ENCODE measurements at regions not wholly inside any gene's neighbourhood (a gene's known extent, or its start where the extent isn't known, plus 50 kb on each side); places are given as distances from the start of the nearest gene placed in this dataset.

DNA sequence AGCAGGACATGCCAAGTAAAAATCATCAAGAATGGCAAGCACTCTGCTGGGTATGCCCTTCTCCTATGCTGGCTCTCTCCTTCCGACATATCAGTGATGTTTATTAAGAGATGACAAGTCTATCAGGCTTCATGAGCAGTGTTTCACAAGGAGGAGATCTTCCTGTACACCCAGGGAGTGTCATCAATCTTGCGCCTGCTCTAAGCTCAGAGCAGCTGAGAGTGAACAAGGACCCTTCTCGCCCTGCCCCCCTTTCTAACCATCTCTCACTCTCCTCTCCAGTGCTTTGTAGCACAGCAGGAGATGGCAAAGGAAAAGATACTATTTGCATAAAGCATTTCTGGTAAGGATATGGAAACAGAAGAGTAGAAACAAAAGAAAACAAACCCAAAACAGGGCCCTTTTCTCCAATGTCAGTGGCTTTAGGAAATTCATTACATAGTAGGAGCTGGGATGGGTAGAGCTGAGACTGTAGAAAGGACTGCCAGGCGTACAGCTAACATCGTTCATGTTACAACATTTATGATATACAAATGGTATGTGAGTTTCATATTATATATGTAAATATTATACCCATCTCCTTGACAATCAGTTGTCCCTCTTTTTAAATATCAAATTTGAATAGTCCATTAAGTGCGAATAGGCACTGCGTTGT is 201.7 kb downstream of the NUF2 start:
- H3K4me1 Mint-ChIP-seq (ENCODE audit: low read depth), result no peaks in the 10 kb centered on the region
- H3K27me3 Mint-ChIP-seq (ENCODE audit: low read depth), result no peaks in the 10 kb centered on the region
- no peak overlapping the region for H3K27ac Mint-ChIP-seq
- peaks cover 3% of the 10 kb centered on the region for H3K9me3 Mint-ChIP-seq
- no peak overlapping the region for H3K4me3 Mint-ChIP-seq
- DNase-seq (ENCODE audit: low spot score), result no peak
- no peaks in the 10 kb centered on the region for H3K36me3 Mint-ChIP-seq (ENCODE audit: low read depth)

DNA sequence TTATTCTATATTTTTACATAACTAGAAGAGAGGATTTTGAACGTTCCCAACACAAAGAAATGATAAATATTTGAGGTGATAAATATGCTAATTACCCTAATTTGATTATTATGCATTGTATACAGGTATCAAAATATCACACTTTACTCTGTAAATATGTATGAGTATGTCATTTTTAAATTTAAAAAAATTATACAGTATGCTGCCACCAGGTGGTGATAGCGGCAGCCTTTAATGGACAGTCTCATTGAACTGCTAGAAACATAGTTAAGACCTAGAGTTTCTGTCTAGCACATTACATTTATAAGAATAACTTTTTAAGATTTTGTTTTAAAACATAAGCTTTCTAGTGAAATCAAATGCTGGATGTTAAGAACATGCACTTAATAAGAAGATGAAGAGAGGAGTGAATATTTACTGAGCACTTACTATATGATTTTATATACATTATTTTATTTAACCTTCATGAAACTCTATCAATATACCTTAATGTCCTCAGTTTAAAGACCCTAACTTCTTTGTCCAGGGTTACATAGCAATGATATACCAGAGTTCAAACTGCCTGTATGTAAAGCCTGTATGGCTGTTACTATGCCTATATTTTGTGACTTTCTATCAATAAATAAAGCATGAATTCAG is 207.1 kb downstream of the NUF2 start:
- Mint-ChIP-seq H3K9me3 (no peaks in the 10 kb centered on the region), H3K36me3 (ENCODE audit: low read depth) (no peaks in the 10 kb centered on the region), H3K4me3 (no peak overlapping the region), H3K4me1 (ENCODE audit: low read depth) (no peaks in the 10 kb centered on the region), H3K27ac (no peak overlapping the region), H3K27me3 (ENCODE audit: low read depth) (no peaks in the 10 kb centered on the region)
- no peak for DNase-seq (ENCODE audit: low spot score)

DNA sequence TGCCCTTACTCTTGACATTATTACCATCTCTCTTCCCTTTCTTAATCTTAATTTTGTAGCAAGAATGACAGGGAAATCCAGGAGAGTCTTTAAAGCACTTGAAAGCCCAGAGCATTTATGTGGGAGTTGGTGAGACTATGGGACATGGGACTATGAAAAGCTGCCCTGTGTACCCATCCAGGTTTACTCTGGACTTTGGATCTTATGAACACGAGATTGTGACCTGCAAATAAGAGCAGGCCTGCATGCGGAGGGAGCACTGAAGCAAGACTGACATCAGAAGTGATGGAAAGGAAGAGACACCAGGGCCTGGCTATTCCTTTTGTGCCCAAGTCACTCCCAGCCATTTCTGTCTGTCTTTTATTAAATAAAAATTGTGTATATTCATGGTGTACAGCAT is 209.6 kb downstream of the NUF2 start:
- H3K4me1 Mint-ChIP-seq (ENCODE audit: low read depth), result no peaks in the 10 kb centered on the region
- no peak overlapping the region for H3K4me3 Mint-ChIP-seq

DNA sequence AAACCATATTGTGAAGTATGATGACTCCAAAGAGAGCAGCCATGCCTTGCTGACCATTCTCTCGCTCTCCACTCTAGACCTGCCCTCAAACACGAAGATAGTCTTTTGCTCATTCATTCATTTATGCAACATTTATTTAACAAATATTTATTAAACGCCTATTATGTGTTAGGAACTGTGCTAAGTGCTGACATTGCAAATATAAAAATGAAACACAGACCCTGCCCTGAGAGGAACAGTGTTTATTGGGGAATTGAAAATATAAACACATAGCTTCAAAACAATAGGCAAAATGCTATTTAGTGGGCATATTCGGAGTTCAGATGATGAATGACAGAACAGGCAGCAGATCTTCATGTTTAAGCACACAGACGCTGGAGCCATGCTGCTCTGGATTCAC is 213.6 kb downstream of the NUF2 start:
- no peaks in the 10 kb centered on the region for H3K27me3 Mint-ChIP-seq (ENCODE audit: low read depth)
- H3K4me3 Mint-ChIP-seq, result no peak overlapping the region
- no peak overlapping the region for H3K27ac Mint-ChIP-seq
- no peaks in the 10 kb centered on the region for H3K9me3 Mint-ChIP-seq
- DNase-seq (ENCODE audit: low spot score), result no peak
- H3K36me3 Mint-ChIP-seq (ENCODE audit: low read depth), result no peaks in the 10 kb centered on the region
- no peaks in the 10 kb centered on the region for H3K4me1 Mint-ChIP-seq (ENCODE audit: low read depth)

More for the DNA sequence above, 209.6 kb downstream of the NUF2 start:
- Mint-ChIP-seq H3K27me3 (ENCODE audit: low read depth) (no peaks in the 10 kb centered on the region), H3K36me3 (ENCODE audit: low read depth) (no peaks in the 10 kb centered on the region), H3K27ac (no peak overlapping the region), H3K9me3 (no peaks in the 10 kb centered on the region)
- DNase-seq (ENCODE audit: low spot score), result no peak

DNA sequence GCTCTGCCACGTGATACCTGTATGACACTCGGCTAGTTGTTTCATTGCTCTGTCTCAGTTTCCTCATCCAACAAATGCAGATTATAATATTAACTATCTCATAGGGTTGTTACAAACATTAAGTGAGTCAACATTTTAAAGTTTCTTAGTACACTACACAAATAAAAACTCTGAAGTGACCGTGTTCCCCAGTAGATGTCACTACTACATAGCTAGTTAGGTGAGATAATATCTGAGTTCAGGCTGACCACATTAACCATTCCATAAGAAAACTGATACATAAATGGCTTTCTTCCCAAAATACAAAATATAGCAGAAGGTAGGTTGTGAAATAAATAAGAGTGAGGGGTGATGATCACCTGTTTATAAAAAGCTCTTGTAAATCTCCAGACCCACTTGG is 214.1 kb downstream of the NUF2 start:
- Mint-ChIP-seq H3K36me3 (ENCODE audit: low read depth) (no peaks in the 10 kb centered on the region), H3K27ac (no peak overlapping the region), H3K9me3 (no peaks in the 10 kb centered on the region), H3K4me3 (no peak overlapping the region), H3K4me1 (ENCODE audit: low read depth) (no peaks in the 10 kb centered on the region), H3K27me3 (ENCODE audit: low read depth) (no peaks in the 10 kb centered on the region)
- no peak for DNase-seq (ENCODE audit: low spot score)

DNA sequence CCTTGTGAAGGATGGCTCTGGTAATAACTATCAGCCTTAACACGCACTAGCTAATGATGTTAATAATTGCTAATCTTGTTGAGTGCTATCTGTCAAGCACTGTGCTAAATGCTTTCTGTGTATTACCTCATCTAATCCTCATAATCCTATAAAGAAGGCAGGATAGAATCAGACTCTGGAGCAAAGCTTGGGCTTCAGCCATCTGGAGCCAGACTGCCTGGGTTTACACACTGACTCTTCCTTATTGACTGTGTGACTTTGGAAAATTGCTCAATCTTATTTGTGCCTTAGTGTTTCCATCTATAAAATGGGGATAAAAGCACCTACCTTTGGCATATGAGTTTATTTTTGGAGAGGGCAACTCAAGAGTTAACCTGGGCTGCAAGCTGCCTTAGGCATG is 216.1 kb downstream of the NUF2 start:
- H3K9me3 Mint-ChIP-seq, result no peaks in the 10 kb centered on the region

DNA sequence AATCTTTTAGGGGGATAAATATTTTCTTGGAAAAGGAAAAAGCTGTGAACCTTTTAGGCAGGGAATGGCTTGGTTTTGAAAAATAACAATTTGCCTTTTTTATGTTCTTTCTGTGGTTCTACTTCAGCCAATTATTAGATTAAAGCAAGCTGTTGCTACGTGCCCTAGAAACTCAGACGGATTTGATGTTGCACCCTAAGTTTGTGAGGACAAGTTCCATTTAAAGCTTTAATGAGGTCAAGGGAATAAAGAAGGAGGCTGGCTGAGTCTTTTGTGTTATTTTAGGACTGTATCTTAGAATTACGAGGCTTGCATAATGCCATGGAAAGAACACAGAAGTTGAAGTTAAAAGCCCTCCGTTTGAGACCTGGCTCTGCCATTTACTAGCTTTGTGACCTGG is 216.9 kb downstream of the NUF2 start:
- Mint-ChIP-seq H3K36me3 (ENCODE audit: low read depth) (no peaks in the 10 kb centered on the region), H3K27ac (no peak overlapping the region), H3K27me3 (ENCODE audit: low read depth) (no peaks in the 10 kb centered on the region), H3K4me3 (no peak overlapping the region), H3K9me3 (no peaks in the 10 kb centered on the region), H3K4me1 (ENCODE audit: low read depth) (no peaks in the 10 kb centered on the region)
- no peak for DNase-seq (ENCODE audit: low spot score)

More for the DNA sequence above, 216.1 kb downstream of the NUF2 start:
- Mint-ChIP-seq H3K4me1 (ENCODE audit: low read depth) (no peaks in the 10 kb centered on the region), H3K27me3 (ENCODE audit: low read depth) (no peaks in the 10 kb centered on the region), H3K4me3 (no peak overlapping the region), H3K36me3 (ENCODE audit: low read depth) (no peaks in the 10 kb centered on the region), H3K27ac (no peak overlapping the region)
- no peak for DNase-seq (ENCODE audit: low spot score)

DNA sequence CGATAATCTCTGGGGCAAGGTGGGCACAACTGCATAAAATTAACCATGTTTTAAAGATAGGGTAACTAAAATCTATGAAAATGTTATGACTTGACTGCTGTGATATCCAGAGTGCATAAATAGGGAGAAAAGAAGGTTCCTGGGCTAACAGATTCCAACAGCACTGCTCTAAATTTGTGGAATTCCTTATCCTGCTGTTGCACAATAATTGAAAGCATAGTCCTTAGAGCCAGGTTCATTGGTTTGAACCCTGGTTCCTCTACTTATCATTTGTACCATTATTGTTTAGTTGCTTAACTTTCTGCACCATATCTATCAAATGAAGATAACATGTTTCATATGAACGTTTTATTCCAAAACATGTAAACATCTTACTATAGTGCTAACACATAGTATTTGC is 219.0 kb downstream of the NUF2 start:
- Mint-ChIP-seq H3K27me3 (ENCODE audit: low read depth) (no peaks in the 10 kb centered on the region), H3K27ac (no peak overlapping the region), H3K9me3 (no peaks in the 10 kb centered on the region), H3K4me1 (ENCODE audit: low read depth) (no peaks in the 10 kb centered on the region), H3K4me3 (no peak overlapping the region), H3K36me3 (ENCODE audit: low read depth) (no peaks in the 10 kb centered on the region)
- no peak for DNase-seq (ENCODE audit: low spot score)

DNA sequence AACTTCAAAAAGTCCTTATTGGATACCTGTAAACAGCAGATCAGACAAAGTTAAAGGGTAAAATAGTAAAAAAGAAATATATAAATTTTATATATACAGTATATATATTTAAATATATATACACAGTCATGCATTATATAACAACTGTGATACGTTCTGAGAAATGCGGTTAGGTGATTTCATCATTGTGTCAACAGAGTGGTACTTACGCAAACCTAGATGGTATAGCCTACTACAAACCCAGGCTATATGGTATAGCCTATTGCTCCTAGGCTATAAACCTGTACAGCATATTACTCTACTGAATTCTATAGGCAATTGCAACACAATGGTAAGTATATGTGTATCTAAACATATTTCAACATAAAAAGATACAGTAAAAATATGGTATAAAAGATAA is 222.7 kb downstream of the NUF2 start:
- DNase-seq (ENCODE audit: low spot score), result no peak
- no peak overlapping the region for H3K4me3 Mint-ChIP-seq
- no peaks in the 10 kb centered on the region for H3K4me1 Mint-ChIP-seq (ENCODE audit: low read depth)
- H3K27me3 Mint-ChIP-seq (ENCODE audit: low read depth), result no peaks in the 10 kb centered on the region
- H3K36me3 Mint-ChIP-seq (ENCODE audit: low read depth), result no peaks in the 10 kb centered on the region
- no peak overlapping the region for H3K27ac Mint-ChIP-seq
- H3K9me3 Mint-ChIP-seq, result no peaks in the 10 kb centered on the region

DNA sequence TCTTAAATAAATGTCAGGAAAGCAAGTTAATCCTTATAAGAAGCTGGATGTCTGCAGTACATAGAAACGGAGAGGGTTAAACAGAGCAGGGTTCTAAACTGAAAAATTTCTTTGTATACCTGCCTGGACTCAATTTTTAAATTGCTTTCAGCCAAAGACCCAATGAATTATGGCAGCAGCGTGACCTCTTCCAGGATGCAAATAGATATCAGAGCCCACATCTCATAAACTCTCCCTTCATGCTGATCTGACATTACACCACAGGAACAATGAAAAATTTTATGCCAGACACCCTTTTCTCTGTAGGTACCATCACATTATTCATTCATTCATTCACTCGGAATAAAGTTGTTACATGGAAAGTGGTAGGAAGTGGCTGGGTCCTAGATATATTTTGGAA is 236.4 kb downstream of the NUF2 start:
- Mint-ChIP-seq H3K36me3 (ENCODE audit: low read depth) (no peaks in the 10 kb centered on the region), H3K4me1 (ENCODE audit: low read depth) (no peaks in the 10 kb centered on the region), H3K27me3 (ENCODE audit: low read depth) (no peaks in the 10 kb centered on the region), H3K9me3 (no peaks in the 10 kb centered on the region), H3K4me3 (no peak overlapping the region), H3K27ac (no peak overlapping the region)
- no peak for DNase-seq (ENCODE audit: low spot score)

DNA sequence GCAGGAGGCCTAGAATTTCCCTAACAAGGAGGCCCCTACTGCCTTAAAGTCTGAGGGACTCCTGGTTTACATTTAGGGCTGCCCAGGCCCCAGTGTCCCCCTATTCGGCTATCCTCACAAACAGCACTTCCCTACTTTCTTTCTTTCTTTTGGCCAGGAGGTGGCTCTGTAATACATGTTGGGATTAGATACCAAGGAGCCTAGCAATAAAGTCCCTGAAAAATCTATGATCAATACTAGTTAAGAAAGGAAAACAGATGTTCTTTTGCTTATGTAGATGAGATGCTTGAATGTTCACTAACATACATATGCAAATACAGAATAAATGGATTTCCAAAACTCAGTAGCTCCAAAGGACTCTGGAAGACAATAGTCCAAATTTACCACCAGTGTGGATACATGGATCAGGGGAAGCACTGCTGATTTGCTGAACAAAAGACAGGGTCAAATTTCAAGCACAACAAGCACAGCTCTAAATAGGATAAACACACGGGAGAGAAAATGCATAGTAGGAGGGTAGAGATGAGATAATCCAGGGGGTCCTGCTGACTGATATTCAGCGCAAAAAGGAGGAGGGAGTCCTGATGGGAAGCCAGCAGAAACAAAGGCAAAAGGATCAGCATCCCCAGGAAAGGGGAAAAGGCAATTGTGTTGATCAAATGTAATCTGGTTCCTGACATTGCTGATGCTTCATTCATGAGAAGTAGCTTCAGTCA is 240.0 kb downstream of the NUF2 start:
- DNase-seq (ENCODE audit: low spot score), result no peak
- Mint-ChIP-seq H3K36me3 (ENCODE audit: low read depth) (no peaks in the 10 kb centered on the region), H3K27me3 (ENCODE audit: low read depth) (no peaks in the 10 kb centered on the region), H3K4me1 (ENCODE audit: low read depth) (no peaks in the 10 kb centered on the region), H3K27ac (no peak overlapping the region), H3K9me3 (no peaks in the 10 kb centered on the region), H3K4me3 (no peak overlapping the region)

DNA sequence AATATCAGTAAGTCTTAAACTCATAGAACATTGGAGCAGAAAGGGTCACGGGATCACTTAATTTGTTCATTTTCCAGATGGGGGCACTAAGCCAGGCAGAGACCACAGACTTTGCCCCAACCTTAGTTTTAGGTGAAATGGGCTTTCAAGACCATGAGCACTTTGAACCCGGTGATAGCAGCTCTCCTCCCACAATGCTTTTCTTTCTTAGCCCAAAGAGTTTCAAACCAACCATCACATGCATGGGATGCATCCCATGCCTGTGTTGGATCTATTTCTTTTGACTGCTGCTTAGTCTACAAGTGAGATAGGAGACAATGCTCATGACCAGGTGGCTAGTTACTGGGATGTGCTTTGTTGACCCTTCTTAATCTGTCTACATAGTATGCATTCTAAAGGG is 240.6 kb downstream of the NUF2 start:
- Mint-ChIP-seq H3K27me3 (ENCODE audit: low read depth) (no peaks in the 10 kb centered on the region), H3K4me1 (ENCODE audit: low read depth) (no peaks in the 10 kb centered on the region), H3K36me3 (ENCODE audit: low read depth) (no peaks in the 10 kb centered on the region), H3K4me3 (no peak overlapping the region), H3K27ac (no peak overlapping the region), H3K9me3 (no peaks in the 10 kb centered on the region)
- DNase-seq (ENCODE audit: low spot score), result no peak

DNA sequence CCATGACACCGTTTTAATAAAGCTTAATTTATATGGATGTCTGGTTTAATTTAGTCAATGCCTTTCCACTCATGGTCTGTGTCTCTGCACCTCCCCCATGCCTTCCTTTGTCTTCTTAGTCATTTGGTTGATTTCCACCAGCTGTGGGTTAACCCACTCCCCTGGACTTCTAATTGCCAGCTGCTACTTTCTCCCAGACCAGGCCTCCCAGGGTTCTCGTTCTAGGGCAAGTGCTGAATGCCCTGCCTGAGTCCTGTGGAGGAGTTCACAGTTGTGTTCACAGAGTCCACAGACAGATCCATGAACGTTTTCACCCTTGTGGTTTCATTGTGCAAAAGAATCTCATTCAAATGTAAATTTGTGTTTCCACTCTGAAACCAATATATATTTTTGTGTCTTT is 243.4 kb downstream of the NUF2 start:
- no peak for DNase-seq (ENCODE audit: low spot score)
- Mint-ChIP-seq H3K27me3 (ENCODE audit: low read depth) (no peaks in the 10 kb centered on the region), H3K4me1 (ENCODE audit: low read depth) (no peaks in the 10 kb centered on the region), H3K27ac (no peak overlapping the region), H3K36me3 (ENCODE audit: low read depth) (no peaks in the 10 kb centered on the region), H3K4me3 (no peak overlapping the region), H3K9me3 (no peaks in the 10 kb centered on the region)

DNA sequence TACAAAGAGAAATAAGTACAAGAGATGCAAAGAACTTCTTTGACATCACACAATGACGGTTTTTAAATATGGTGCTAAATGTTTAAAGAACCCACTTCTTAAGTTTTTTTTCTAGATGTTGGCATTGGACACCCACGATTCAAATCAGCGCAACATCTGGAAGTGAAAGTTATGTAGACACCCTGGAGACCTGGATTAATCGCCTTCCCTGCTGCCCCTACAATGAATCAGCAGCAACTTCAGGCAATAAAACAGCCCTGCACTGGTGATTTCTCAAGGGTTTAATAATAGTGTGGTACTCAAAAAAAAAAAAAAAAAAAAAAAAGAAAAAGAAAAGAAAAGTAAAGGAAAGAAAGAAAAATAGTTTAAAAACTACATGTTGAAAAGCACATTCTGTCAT is 248.3 kb downstream of the NUF2 start:
- Mint-ChIP-seq H3K4me1 (ENCODE audit: low read depth) (no peaks in the 10 kb centered on the region), H3K27me3 (ENCODE audit: low read depth) (no peaks in the 10 kb centered on the region), H3K9me3 (no peaks in the 10 kb centered on the region), H3K4me3 (no peak overlapping the region), H3K36me3 (ENCODE audit: low read depth) (no peaks in the 10 kb centered on the region), H3K27ac (no peak overlapping the region)
- DNase-seq (ENCODE audit: low spot score), result no peak
